ENCODE measurements at regions not wholly inside any gene's neighbourhood (a gene's known extent, or its start where the extent isn't known, plus 50 kb on each side); places are given as distances from the start of the nearest gene placed in this dataset.
"Not testable (repeated sequence)": the region's sequence is repeated elsewhere in the genome, so short reads cannot be mapped to it uniquely, and the experiment has no call there.

DNA sequence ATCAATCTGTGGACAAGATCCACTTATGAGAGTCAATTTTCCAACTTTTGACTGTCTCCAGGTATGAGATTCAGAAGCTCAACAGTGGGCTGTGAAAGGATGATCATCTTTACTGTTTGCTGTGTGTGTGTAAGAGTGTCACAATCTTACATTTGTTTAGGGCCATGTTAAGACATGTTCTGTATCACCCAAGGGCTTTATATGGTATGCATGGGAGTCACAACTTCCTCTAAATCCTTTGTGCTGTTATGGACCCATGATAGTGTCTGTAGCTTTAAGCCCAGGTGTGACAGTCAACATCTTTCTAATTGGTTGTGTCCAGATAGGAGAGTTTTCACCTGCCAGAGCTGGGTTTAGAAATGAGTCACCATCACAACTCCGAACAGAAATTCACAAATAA lies 70.2 kb downstream of the ZNF726 start:
- H3K27ac Mint-ChIP-seq; H3K27me3 ChIP-seq (ENCODE audit: insufficient read depth); ATAC-seq; H3K27me3 Mint-ChIP-seq (ENCODE audit: insufficient read depth, low read depth, poor library complexity); H3K4me1 Mint-ChIP-seq; H3K9me2 ChIP-seq (ENCODE audit: insufficient read depth); H3K36me3 ChIP-seq (ENCODE audit: insufficient read depth); H3K4me3 Mint-ChIP-seq; H3K4me3 ChIP-seq; H3K4me1 ChIP-seq (ENCODE audit: insufficient read depth); H3K79me2 ChIP-seq (replicated peaks; ENCODE audit: insufficient read depth); H3K27ac ChIP-seq (ENCODE audit: low read depth); H4K20me1 ChIP-seq (replicated peaks; ENCODE audit: insufficient read depth); DNase-seq (ENCODE audit: low spot score); H2AFZ ChIP-seq; H3F3A ChIP-seq (replicated peaks; ENCODE audit: low read depth); H3K4me2 ChIP-seq: not testable (repeated sequence)
- peaks cover 12% of the 10 kb centered on the region; the same call in 1 of the 3 replicates for H3K36me3 Mint-ChIP-seq (ENCODE audit: low read depth)
- peaks cover 98% of the 10 kb centered on the region for H3K9me3 Mint-ChIP-seq

DNA sequence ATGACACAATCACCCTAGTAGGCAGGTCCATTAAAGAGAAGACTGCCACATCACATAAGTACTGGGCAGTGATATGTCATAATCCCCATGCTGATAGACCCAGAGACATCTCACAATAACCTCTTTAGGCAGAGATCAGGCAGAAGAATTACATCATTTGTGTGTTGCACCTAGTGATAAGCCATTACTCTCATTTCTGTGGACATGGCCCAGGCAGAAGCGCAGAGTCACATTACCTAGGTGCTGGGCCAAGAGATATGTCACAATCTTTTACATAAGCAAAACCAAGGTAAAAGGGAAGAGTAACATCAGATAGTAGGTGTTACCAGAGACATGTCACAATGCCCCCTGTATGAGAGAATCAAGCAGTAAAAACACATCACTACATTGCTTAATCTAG lies 71.9 kb downstream of the ZNF726 start:
- Histone ChIP-seq H3K36me3 (ENCODE audit: insufficient read depth) (no peaks in the 10 kb centered on the region; the same call in 1 of the 2 replicates), H3K27me3 (ENCODE audit: insufficient read depth) (no peaks in the 10 kb centered on the region), H3K4me1 (ENCODE audit: insufficient read depth) (no peaks in the 10 kb centered on the region), H3K4me2 (no peak overlapping the region), H3K9me2 (ENCODE audit: insufficient read depth) (no peaks in the 10 kb centered on the region), H3K4me3 (no peak overlapping the region), H2AFZ (no peak overlapping the region), H4K20me1 (replicated peaks; ENCODE audit: insufficient read depth) (no peaks in the 10 kb centered on the region), H3K79me2 (replicated peaks; ENCODE audit: insufficient read depth) (no peaks in the 10 kb centered on the region), H3K27ac (ENCODE audit: low read depth) (no peak overlapping the region), H3F3A (replicated peaks; ENCODE audit: low read depth) (no peaks in the 10 kb centered on the region)
- no peak overlapping the region for H3K27ac Mint-ChIP-seq
- peaks cover 89% of the 10 kb centered on the region for H3K9me3 Mint-ChIP-seq
- no peaks in the 10 kb centered on the region for H3K4me1 Mint-ChIP-seq
- DNase-seq (ENCODE audit: low spot score) (no peak), ATAC-seq (no peak)
- no peak overlapping the region for H3K4me3 Mint-ChIP-seq
- H3K27me3 Mint-ChIP-seq (ENCODE audit: insufficient read depth, low read depth, poor library complexity): no peaks in the 10 kb centered on the region
- peaks cover 6% of the 10 kb centered on the region; the same call in 1 of the 3 replicates for H3K36me3 Mint-ChIP-seq (ENCODE audit: low read depth)
- no peak for TF ChIP-seq ZNF114 (CRISPR knock-in tag; IDR thresholded peaks at IDR 0.05)
- no peak for TF ChIP-seq STAT1 (IDR thresholded peaks at IDR 0.05; ENCODE audit: unreplicated experiment)
- TF ChIP-seq EZH2phosphoT487 (IDR thresholded peaks at IDR 0.05; ENCODE audit: unreplicated experiment): no peak
- TF ChIP-seq JUNB (IDR thresholded peaks at IDR 0.05; ENCODE audit: unreplicated experiment): no peak
- TF ChIP-seq, protein P1, sequence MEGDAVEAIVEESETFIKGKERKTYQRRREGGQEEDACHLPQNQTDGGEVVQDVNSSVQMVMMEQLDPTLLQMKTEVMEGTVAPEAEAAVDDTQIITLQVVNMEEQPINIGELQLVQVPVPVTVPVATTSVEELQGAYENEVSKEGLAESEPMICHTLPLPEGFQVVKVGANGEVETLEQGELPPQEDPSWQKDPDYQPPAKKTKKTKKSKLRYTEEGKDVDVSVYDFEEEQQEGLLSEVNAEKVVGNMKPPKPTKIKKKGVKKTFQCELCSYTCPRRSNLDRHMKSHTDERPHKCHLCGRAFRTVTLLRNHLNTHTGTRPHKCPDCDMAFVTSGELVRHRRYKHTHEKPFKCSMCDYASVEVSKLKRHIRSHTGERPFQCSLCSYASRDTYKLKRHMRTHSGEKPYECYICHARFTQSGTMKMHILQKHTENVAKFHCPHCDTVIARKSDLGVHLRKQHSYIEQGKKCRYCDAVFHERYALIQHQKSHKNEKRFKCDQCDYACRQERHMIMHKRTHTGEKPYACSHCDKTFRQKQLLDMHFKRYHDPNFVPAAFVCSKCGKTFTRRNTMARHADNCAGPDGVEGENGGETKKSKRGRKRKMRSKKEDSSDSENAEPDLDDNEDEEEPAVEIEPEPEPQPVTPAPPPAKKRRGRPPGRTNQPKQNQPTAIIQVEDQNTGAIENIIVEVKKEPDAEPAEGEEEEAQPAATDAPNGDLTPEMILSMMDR (conservative IDR thresholded peaks at IDR 0.05; ENCODE audit: low read depth in 2 of 2): no peak
- no peak for TF ChIP-seq ZNF331 (CRISPR knock-in tag; IDR thresholded peaks at IDR 0.05; ENCODE audit: low read depth)
- TF ChIP-seq, protein P2, sequence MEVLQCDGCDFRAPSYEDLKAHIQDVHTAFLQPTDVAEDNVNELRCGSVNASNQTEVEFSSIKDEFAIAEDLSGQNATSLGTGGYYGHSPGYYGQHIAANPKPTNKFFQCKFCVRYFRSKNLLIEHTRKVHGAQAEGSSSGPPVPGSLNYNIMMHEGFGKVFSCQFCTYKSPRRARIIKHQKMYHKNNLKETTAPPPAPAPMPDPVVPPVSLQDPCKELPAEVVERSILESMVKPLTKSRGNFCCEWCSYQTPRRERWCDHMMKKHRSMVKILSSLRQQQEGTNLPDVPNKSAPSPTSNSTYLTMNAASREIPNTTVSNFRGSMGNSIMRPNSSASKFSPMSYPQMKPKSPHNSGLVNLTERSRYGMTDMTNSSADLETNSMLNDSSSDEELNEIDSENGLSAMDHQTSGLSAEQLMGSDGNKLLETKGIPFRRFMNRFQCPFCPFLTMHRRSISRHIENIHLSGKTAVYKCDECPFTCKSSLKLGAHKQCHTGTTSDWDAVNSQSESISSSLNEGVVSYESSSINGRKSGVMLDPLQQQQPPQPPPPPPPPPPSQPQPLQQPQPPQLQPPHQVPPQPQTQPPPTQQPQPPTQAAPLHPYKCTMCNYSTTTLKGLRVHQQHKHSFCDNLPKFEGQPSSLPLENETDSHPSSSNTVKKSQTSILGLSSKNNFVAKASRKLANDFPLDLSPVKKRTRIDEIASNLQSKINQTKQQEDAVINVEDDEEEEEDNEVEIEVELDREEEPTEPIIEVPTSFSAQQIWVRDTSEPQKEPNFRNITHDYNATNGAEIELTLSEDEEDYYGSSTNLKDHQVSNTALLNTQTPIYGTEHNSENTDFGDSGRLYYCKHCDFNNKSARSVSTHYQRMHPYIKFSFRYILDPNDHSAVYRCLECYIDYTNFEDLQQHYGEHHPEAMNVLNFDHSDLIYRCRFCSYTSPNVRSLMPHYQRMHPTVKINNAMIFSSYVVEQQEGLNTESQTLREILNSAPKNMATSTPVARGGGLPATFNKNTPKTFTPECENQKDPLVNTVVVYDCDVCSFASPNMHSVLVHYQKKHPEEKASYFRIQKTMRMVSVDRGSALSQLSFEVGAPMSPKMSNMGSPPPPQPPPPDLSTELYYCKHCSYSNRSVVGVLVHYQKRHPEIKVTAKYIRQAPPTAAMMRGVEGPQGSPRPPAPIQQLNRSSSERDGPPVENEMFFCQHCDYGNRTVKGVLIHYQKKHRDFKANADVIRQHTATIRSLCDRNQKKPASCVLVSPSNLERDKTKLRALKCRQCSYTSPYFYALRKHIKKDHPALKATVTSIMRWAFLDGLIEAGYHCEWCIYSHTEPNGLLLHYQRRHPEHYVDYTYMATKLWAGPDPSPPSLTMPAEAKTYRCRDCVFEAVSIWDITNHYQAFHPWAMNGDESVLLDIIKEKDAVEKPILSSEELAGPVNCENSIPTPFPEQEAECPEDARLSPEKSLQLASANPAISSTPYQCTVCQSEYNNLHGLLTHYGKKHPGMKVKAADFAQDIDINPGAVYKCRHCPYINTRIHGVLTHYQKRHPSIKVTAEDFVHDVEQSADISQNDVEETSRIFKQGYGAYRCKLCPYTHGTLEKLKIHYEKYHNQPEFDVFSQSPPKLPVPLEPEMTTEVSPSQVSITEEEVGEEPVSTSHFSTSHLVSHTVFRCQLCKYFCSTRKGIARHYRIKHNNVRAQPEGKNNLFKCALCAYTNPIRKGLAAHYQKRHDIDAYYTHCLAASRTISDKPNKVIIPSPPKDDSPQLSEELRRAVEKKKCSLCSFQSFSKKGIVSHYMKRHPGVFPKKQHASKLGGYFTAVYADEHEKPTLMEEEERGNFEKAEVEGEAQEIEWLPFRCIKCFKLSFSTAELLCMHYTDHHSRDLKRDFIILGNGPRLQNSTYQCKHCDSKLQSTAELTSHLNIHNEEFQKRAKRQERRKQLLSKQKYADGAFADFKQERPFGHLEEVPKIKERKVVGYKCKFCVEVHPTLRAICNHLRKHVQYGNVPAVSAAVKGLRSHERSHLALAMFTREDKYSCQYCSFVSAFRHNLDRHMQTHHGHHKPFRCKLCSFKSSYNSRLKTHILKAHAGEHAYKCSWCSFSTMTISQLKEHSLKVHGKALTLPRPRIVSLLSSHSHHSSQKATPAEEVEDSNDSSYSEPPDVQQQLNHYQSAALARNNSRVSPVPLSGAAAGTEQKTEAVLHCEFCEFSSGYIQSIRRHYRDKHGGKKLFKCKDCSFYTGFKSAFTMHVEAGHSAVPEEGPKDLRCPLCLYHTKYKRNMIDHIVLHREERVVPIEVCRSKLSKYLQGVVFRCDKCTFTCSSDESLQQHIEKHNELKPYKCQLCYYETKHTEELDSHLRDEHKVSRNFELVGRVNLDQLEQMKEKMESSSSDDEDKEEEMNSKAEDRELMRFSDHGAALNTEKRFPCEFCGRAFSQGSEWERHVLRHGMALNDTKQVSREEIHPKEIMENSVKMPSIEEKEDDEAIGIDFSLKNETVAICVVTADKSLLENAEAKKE (CRISPR knock-in tag; IDR thresholded peaks at IDR 0.05): no peak
- TF ChIP-seq EZH2 (IDR thresholded peaks at IDR 0.05; ENCODE audit: low read depth, unreplicated experiment): no peak
- no peak for TF ChIP-seq POLR2AphosphoS5 (IDR thresholded peaks at IDR 0.05; ENCODE audit: low read depth)
- TF ChIP-seq, protein P3, sequence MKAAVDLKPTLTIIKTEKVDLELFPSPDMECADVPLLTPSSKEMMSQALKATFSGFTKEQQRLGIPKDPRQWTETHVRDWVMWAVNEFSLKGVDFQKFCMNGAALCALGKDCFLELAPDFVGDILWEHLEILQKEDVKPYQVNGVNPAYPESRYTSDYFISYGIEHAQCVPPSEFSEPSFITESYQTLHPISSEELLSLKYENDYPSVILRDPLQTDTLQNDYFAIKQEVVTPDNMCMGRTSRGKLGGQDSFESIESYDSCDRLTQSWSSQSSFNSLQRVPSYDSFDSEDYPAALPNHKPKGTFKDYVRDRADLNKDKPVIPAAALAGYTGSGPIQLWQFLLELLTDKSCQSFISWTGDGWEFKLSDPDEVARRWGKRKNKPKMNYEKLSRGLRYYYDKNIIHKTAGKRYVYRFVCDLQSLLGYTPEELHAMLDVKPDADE (IDR thresholded peaks at IDR 0.05): no peak
- no peak for TF ChIP-seq NANOG (IDR thresholded peaks at IDR 0.05; ENCODE audit: borderline replicate concordance)
